Keratinocyte (primary cell): ENCODE measurements at regions not wholly inside any gene's neighbourhood (a gene's known extent, or its start where the extent isn't known, plus 50 kb on each side); places are given as distances from the start of the nearest gene placed in this dataset.

Experiments
- DNase-seq: peaks from one replicate; pipeline ENCODE4 v3.0.0-alpha.2; 2011; ENCODE audit warnings: low read depth, missing footprints, low spot score
- FAIRE-seq: peaks from 2 replicates; lab custom pipeline; 2011; peaks lifted over from hg19 to GRCh38; lab: Jason Lieb, UNC
- H2AFZ ChIP-seq: 2 replicates; pipeline ENCODE4 v1.6.0; 2012; ENCODE audit warnings: low read length, control low read depth, inconsistent platforms; ENCODE audit not compliant: control insufficient read depth
- H3K27ac ChIP-seq: 2 replicates; pipeline ENCODE4 v1.5.1; 2011; ENCODE audit warnings: low read length; ENCODE audit not compliant: control insufficient read depth, insufficient read depth
- H3K27me3 ChIP-seq: 3 replicates; pipeline ENCODE4 v1.6.0; 2011; ENCODE audit warnings: low read length; ENCODE audit not compliant: control insufficient read depth, insufficient read depth; ENCODE audit errors: extremely low read depth
- H3K36me3 ChIP-seq, 2 experiments: 2 replicates in 1 of 2; 3 replicates in 1 of 2; pipeline ENCODE4 v1.5.1; 2011; ENCODE audit warnings: low read length in 2 of 2, mild to moderate bottlenecking in 1 of 2; ENCODE audit not compliant: control insufficient read depth in 2 of 2, insufficient read depth in 2 of 2; ENCODE audit errors: extremely low read depth in 1 of 2
- H3K4me1 ChIP-seq: 3 replicates; pipeline ENCODE4 v1.5.1; 2011; ENCODE audit warnings: low read length; ENCODE audit not compliant: control insufficient read depth, insufficient read depth; ENCODE audit errors: extremely low read depth
- H3K4me2 ChIP-seq: 3 replicates; pipeline ENCODE4 v1.6.0; 2011; ENCODE audit warnings: low read depth, low read length; ENCODE audit not compliant: control insufficient read depth, insufficient read depth; ENCODE audit errors: extremely low read depth
- H3K4me3 ChIP-seq, 3 experiments: fragments of 200-600 bp in 1 of 3; sonication (generic) in 1 of 3; 2 replicates in 2 of 3; 3 replicates in 1 of 3; pipeline ENCODE4 v1.5.1; 2011 to 2016; ENCODE audit warnings: low read length in 3 of 3, mild to moderate bottlenecking in 3 of 3, control low read depth in 2 of 3, inconsistent platforms in 1 of 3, low read depth in 1 of 3, mixed read lengths in 1 of 3, mixed run types in 1 of 3, moderate library complexity in 1 of 3; ENCODE audit not compliant: control insufficient read depth in 2 of 3, insufficient read depth in 2 of 3; ENCODE audit errors: extremely low read depth in 1 of 3
- H3K79me2 ChIP-seq: 2 replicates; pipeline ENCODE4 v1.6.0; 2012; ENCODE audit warnings: low read length; ENCODE audit not compliant: control insufficient read depth, insufficient read depth
- H3K9ac ChIP-seq: 3 replicates; pipeline ENCODE4 v1.6.0; 2011; ENCODE audit warnings: low read length; ENCODE audit not compliant: control insufficient read depth, insufficient read depth; ENCODE audit errors: extremely low read depth
- H3K9me1 ChIP-seq: 3 replicates; pipeline ENCODE4 v1.6.0; 2011; ENCODE audit warnings: low read length; ENCODE audit not compliant: control insufficient read depth, insufficient read depth; ENCODE audit errors: extremely low read depth
- H3K9me3 ChIP-seq: 2 replicates; pipeline ENCODE4 v1.5.1; 2012; ENCODE audit warnings: low read depth, low read length; ENCODE audit not compliant: control insufficient read depth
- H4K20me1 ChIP-seq: 3 replicates; pipeline ENCODE4 v1.6.0; 2011; ENCODE audit warnings: low read length; ENCODE audit not compliant: control insufficient read depth, insufficient read depth; ENCODE audit errors: extremely low read depth
- CTCF ChIP-seq, 3 experiments: IDR thresholded peaks in 1 of 3; conservative IDR thresholded peaks in 1 of 3; optimal IDR thresholded peaks in 1 of 3; 2 replicates in 2 of 3; 3 replicates in 1 of 3; pipeline versions ENCODE3 to v1.5.1; 2011; ENCODE audit warnings: low read length in 3 of 3, mild to moderate bottlenecking in 3 of 3, moderate library complexity in 2 of 3, control low read depth in 1 of 3, inconsistent platforms in 1 of 3; ENCODE audit not compliant: insufficient read depth in 2 of 3; ENCODE audit errors: extremely low read depth in 1 of 3
- EZH2 ChIP-seq: IDR thresholded peaks from one replicate; pipeline ENCODE4 v1.6.1; 2012; ENCODE audit warnings: inconsistent platforms, mild to moderate bottlenecking, low read length, moderate library complexity
- dilution Hi-C: fragments of 300-500 bp; cut with MboI; formaldehyde crosslinking; loops from one replicate; pipeline ENCODE4 v1.7.0; 2020; ENCODE audit warnings: low sequenced_read_pairs; ENCODE audit not compliant: extremely low pct_ligation_motif_present

- no peaks in the 10 kb centered on the region for H3K79me2 ChIP-seq
- no peaks in the 10 kb centered on the region for H4K20me1 ChIP-seq
- H2AFZ ChIP-seq, result no peak overlapping the region
- no peaks in the 10 kb centered on the region for H3K27me3 ChIP-seq
- no peak overlapping the region for H3K9ac ChIP-seq
- TF ChIP-seq EZH2, result no peak
- TF ChIP-seq CTCF (optimal IDR thresholded peaks at IDR 0.05 in 1 of 3, IDR thresholded peaks at IDR 0.05 in 1 of 3, conservative IDR thresholded peaks at IDR 0.05 in 1 of 3; ENCODE audit: extremely low read depth in 1 of 3, insufficient read depth in 2 of 3, low read length in 3 of 3), result no peak
- H3K27ac ChIP-seq, result no peak overlapping the region
- dilution Hi-C loops, result no loop called here
- no peaks in the 10 kb centered on the region for H3K36me3 ChIP-seq
- no peaks in the 10 kb centered on the region for H3K9me1 ChIP-seq
- DNase-seq (no peak), FAIRE-seq (no peak)
- H3K9me3 ChIP-seq, result no peaks in the 10 kb centered on the region
- H3K4me3 ChIP-seq, result no peak overlapping the region
- no peak overlapping the region for H3K4me2 ChIP-seq
- no peaks in the 10 kb centered on the region for H3K4me1 ChIP-seq
Measured at GRCh38 chr5:112062181-112062580, 305.2 kb upstream of the NREP start.

DNA sequence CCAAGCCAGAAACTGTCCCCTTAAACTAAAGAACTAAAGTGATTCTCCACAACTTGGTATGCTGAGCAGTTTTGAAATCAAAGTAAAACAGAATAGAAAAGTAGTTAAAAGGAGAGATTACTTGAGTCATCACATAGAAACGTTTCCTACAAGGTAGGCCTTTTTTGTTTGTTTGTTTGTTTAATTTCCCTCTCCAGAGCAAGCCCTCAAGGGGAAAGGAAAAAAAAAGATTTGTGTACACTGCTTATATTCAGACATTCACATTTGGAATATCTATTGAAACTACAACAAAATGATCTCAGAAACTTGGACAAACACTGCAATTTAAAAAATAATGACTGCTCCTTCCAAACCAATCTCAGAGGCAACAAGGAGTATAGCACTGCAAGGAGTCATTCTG is 304.7 kb upstream of the NREP start:
- dilution Hi-C loops, result no loop called here

More for the DNA sequence above, 304.7 kb upstream of the NREP start:
- Histone ChIP-seq H3K9me1 (no peaks in the 10 kb centered on the region), H4K20me1 (no peaks in the 10 kb centered on the region), H3K27me3 (no peaks in the 10 kb centered on the region), H3K4me3 (no peak overlapping the region), H3K4me1 (no peaks in the 10 kb centered on the region), H2AFZ (no peak overlapping the region), H3K79me2 (no peaks in the 10 kb centered on the region), H3K4me2 (no peak overlapping the region), H3K9me3 (no peaks in the 10 kb centered on the region), H3K36me3 (no peaks in the 10 kb centered on the region), H3K27ac (no peak overlapping the region), H3K9ac (no peak overlapping the region)
- FAIRE-seq (no peak), DNase-seq (no peak)
- TF ChIP-seq CTCF (optimal IDR thresholded peaks at IDR 0.05 in 1 of 3, IDR thresholded peaks at IDR 0.05 in 1 of 3, conservative IDR thresholded peaks at IDR 0.05 in 1 of 3; ENCODE audit: extremely low read depth in 1 of 3, insufficient read depth in 2 of 3, low read length in 3 of 3) (no peak), EZH2 (no peak)
